ENCODE measurements at regions not wholly inside any gene's neighbourhood (a gene's known extent, or its start where the extent isn't known, plus 50 kb on each side); places are given as distances from the start of the nearest gene placed in this dataset.

DNA sequence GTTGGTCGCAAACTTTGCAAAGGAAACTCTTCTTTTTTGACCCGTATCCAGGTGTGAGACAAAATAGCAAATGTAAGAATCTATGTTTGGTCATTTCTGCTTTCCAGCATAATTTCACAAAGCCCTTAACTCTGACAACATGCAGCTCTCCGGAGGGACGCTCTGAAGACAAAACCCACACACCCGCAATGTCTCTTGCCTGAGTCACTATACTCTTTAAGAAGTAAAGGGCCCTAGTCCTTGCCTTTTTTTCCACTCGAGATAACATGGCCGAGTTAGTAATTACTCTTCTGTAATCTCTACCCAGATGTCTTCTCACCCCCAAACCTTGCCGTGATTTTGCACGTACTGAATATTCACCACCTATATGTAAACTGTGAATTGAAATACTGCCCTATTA, 115.7 kb upstream of the ADAMTS9 start:
- TF ChIP-seq EP300 (IDR thresholded peaks at IDR 0.05) (no peak), POLR2A (IDR thresholded peaks at IDR 0.05) (no peak), POLR2AphosphoS5 (IDR thresholded peaks at IDR 0.05) (no peak)
- TF ChIP-seq, protein P1, sequence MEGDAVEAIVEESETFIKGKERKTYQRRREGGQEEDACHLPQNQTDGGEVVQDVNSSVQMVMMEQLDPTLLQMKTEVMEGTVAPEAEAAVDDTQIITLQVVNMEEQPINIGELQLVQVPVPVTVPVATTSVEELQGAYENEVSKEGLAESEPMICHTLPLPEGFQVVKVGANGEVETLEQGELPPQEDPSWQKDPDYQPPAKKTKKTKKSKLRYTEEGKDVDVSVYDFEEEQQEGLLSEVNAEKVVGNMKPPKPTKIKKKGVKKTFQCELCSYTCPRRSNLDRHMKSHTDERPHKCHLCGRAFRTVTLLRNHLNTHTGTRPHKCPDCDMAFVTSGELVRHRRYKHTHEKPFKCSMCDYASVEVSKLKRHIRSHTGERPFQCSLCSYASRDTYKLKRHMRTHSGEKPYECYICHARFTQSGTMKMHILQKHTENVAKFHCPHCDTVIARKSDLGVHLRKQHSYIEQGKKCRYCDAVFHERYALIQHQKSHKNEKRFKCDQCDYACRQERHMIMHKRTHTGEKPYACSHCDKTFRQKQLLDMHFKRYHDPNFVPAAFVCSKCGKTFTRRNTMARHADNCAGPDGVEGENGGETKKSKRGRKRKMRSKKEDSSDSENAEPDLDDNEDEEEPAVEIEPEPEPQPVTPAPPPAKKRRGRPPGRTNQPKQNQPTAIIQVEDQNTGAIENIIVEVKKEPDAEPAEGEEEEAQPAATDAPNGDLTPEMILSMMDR (IDR thresholded peaks at IDR 0.05) = no peak
- no peak overlapping the region for H3K4me3 ChIP-seq
- 82 to 90% methylated on average over 2 to 9 of the region's 9 CpGs for WGBS, 2 donors (ENCODE audit: low coverage in 1 of 2)
- no peak overlapping the region for H3K27ac ChIP-seq
- H3K9me3 ChIP-seq = no peaks in the 10 kb centered on the region
- no peak for ATAC-seq
- peaks cover 0 to 24% (median 0%) of the 10 kb centered on the region in 3 donors for H3K4me1 ChIP-seq
- peaks cover 0 to 63% of the 10 kb centered on the region in 2 donors for H3K36me3 ChIP-seq
- no peaks in the 10 kb centered on the region for H3K27me3 ChIP-seq

DNA sequence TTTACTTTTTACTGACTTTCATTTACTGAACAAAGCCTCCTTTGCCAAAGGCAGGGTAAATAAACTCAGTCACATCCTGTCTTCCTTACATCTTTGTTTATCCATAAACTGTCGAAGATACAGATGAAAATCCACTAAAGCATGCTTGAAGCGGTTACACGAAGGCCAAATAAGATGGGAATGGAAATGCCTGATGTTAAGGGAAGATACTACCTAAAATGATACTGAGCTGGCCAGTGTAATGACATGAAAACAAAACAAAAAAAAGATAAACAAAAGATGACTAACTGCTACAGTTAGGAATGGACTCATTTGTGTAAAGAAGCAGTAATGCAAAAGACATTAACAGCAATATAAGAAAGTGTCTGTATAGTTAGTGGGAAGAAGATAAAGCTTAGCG, 114.7 kb upstream of the ADAMTS9 start:
- Histone ChIP-seq H3K27me3 (no peaks in the 10 kb centered on the region), H3K4me3 (no peak overlapping the region), H3K4me1 (peaks cover 0 to 30% (median 0%) of the 10 kb centered on the region in 3 donors), H3K36me3 (peaks cover 0 to 63% of the 10 kb centered on the region in 2 donors), H3K27ac (no peak overlapping the region), H3K9me3 (no peaks in the 10 kb centered on the region)
- no peak for ATAC-seq
- 79 to 96% methylated on average over 3 to 4 of the region's 4 CpGs for WGBS, 2 donors (ENCODE audit: low coverage in 1 of 2)
- TF ChIP-seq POLR2A (IDR thresholded peaks at IDR 0.05) (no peak), EP300 (IDR thresholded peaks at IDR 0.05) (no peak), POLR2AphosphoS5 (IDR thresholded peaks at IDR 0.05) (no peak)
- TF ChIP-seq, protein P1 (IDR thresholded peaks at IDR 0.05) = no peak

DNA sequence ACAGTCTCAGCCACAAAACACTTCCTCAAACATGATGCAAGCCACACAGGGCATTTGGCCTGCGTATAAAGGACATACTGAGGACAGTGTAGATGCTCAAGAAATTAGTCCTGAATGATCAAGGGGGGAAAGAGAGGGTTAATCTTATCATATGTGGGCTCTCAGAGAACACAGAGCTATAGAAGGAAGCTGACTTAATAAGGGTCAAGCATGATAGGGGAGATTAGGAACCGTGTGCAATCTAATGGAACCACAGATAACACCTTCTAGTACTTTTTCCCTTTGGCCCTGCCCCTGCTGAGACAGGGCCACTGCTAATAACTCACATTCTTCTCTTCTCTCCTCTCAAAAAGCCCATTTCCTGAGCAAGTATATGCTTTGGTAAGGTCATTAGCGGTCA, 114.1 kb upstream of the ADAMTS9 start:
- Histone ChIP-seq H3K36me3 (peaks cover 0 to 63% of the 10 kb centered on the region in 2 donors), H3K9me3 (no peaks in the 10 kb centered on the region), H3K4me3 (no peak overlapping the region), H3K4me1 (peaks cover 0 to 28% (median 0%) of the 10 kb centered on the region in 3 donors), H3K27me3 (no peaks in the 10 kb centered on the region), H3K27ac (no peak overlapping the region)
- no peak for ATAC-seq
- no peak for TF ChIP-seq EP300 (IDR thresholded peaks at IDR 0.05)
- TF ChIP-seq POLR2AphosphoS5 (IDR thresholded peaks at IDR 0.05) = no peak
- TF ChIP-seq, protein P1 (IDR thresholded peaks at IDR 0.05) = no peak
- TF ChIP-seq POLR2A (IDR thresholded peaks at IDR 0.05) = no peak
- 77 to 89% methylated on average over 2 to 3 of the region's 3 CpGs for WGBS, 2 donors (ENCODE audit: low coverage in 1 of 2)

DNA sequence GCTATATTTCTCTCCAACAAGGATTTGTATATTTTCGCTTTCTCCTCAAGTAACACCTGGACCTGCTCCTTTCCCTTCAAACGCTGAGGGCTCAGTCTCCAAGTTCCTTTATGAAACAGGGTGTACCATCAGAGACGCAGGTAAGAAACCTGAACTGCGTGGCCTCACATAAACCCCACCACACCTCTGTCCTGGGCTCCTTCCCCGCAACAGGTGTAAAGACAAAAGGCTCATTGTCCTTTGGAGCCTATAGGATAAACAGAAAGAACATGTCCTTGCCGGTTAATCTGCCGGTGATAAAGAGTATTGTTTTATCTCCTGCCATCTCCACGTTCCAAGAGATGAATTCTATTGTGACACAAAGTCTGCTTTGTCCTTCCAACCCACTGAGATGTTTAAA, 111.8 kb upstream of the ADAMTS9 start:
- peaks cover 0 to 50% of the 10 kb centered on the region in 2 donors for H3K36me3 ChIP-seq
- H3K27ac ChIP-seq = no peak overlapping the region
- no peak for TF ChIP-seq EP300 (IDR thresholded peaks at IDR 0.05)
- no peak for TF ChIP-seq POLR2A (IDR thresholded peaks at IDR 0.05)
- TF ChIP-seq, protein P1 (IDR thresholded peaks at IDR 0.05) = no peak
- TF ChIP-seq POLR2AphosphoS5 (IDR thresholded peaks at IDR 0.05) = no peak
- ATAC-seq = no peak
- no peaks in the 10 kb centered on the region for H3K27me3 ChIP-seq
- 83 to 84% methylated on average over 8 of the region's 8 CpGs for WGBS, 2 donors (ENCODE audit: low coverage in 1 of 2)
- H3K9me3 ChIP-seq = no peaks in the 10 kb centered on the region
- H3K4me1 ChIP-seq = peaks cover 0 to 18% (median 0%) of the 10 kb centered on the region in 3 donors
- no peak overlapping the region for H3K4me3 ChIP-seq

DNA sequence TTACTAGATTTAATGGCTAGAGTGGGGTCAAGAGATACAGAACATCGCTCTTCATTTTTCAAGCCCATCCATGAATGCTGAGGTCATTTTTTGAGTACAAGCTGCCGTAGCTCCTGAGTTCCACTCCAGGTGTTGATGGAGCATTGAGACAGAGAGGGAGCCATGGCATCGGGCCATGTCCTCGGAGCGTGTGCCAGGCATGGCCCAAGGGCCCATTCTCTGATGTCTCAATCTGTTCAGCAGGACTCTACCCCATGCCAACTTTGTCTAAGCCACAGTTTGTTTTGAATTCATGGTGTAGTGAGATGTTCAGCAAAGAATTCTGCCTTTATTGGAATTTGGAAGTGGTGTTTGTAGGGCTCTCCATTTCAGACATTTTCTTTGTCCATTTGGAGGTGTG, 110.5 kb upstream of the ADAMTS9 start:
- peaks cover 0 to 37% of the 10 kb centered on the region in 2 donors for H3K36me3 ChIP-seq
- H3K4me3 ChIP-seq = no peak overlapping the region
- TF ChIP-seq, protein P1 (IDR thresholded peaks at IDR 0.05) = no peak
- TF ChIP-seq EP300 (IDR thresholded peaks at IDR 0.05) (no peak), POLR2A (IDR thresholded peaks at IDR 0.05) (no peak), POLR2AphosphoS5 (IDR thresholded peaks at IDR 0.05) (no peak)
- H3K27ac ChIP-seq = no peak overlapping the region
- WGBS, 2 donors (ENCODE audit: low coverage in 1 of 2) = 80 to 87% methylated on average over 3 to 5 of the region's 5 CpGs
- H3K27me3 ChIP-seq = no peaks in the 10 kb centered on the region
- H3K9me3 ChIP-seq = no peaks in the 10 kb centered on the region
- peaks cover 0 to 18% (median 0%) of the 10 kb centered on the region in 3 donors for H3K4me1 ChIP-seq
- ATAC-seq = peak; percentile 60

Measured in gastroesophageal sphincter (tissue), 4 donors.